ENCODE measurements at regions not wholly inside any gene's neighbourhood (a gene's known extent, or its start where the extent isn't known, plus 50 kb on each side); places are given as distances from the start of the nearest gene placed in this dataset.
A peak's percentile ranks its signal among the peaks of the same experiment; 100 is the strongest.

- H3F3A ChIP-seq (replicated peaks; ENCODE audit: insufficient read depth): no peaks in the 10 kb centered on the region
- ChIA-PET CTCF (interaction anchor here (0.5 to 2.2 kb wide), 132 partner anchors 8 to 1331 kb away, joined by 3 to 191 read pairs (median 5); partner anchors contain the start of gene RGMA), POLR2A (no interaction called here)
- TF ChIP-seq NRF1 (IDR thresholded peaks at IDR 0.05; ENCODE audit: low read depth, low read length) (no peak), RFX5 (IDR thresholded peaks at IDR 0.05; ENCODE audit: low read length) (no peak), MEF2A (IDR thresholded peaks at IDR 0.05; ENCODE audit: borderline replicate concordance, low read depth) (no peak), RAD21 (IDR thresholded peaks at IDR 0.05; ENCODE audit: low read length) (no peak), FOXM1 (IDR thresholded peaks at IDR 0.05; ENCODE audit: low read depth) (no peak), FOSL2 (IDR thresholded peaks at IDR 0.05; ENCODE audit: borderline replicate concordance, low read depth) (no peak), JUND (IDR thresholded peaks at IDR 0.05) (no peak), RXRA (IDR thresholded peaks at IDR 0.05; ENCODE audit: borderline replicate concordance, low read depth) (no peak), EP300 (IDR thresholded peaks at IDR 0.05; ENCODE audit: borderline replicate concordance in 1 of 2, low read depth in 1 of 2, low read length in 1 of 2) (no peak)
- no peak overlapping the region for H3K9ac ChIP-seq
- no peaks in the 10 kb centered on the region for H4K20me1 ChIP-seq (ENCODE audit: insufficient read depth)
- H3K9me3 ChIP-seq: no peaks in the 10 kb centered on the region
- WGBS (ENCODE audit: low lambda C conversion rate): 55% methylated on average over 6 of the region's 6 CpGs
- H2AFZ ChIP-seq (ENCODE audit: low read depth): 0 out of 2 replicates have a peak overlapping the region, but pooled peaks have one; percentile 23
- H3K4me3 ChIP-seq (ENCODE audit: low read depth in 2 of 2, low read length in 1 of 2): no peak overlapping the region
- no peak overlapping the region for H3K4me2 ChIP-seq
- H3K9me2 ChIP-seq: no peaks in the 10 kb centered on the region
- H3K27ac ChIP-seq (ENCODE audit: low read depth in 2 of 2, low read length in 1 of 2): peak overlapping the region in 1 of 2 experiments; percentile 17; a peak in 1 of 4 replicates
- DNase-seq: no peak
- H3K36me3 ChIP-seq (replicated peaks in 1 of 2; ENCODE audit: control insufficient read depth in 1 of 2, insufficient read depth in 2 of 2, low read length in 1 of 2): no peaks in the 10 kb centered on the region
- H3K27me3 ChIP-seq (ENCODE audit: insufficient read depth): no peaks in the 10 kb centered on the region
- no peaks in the 10 kb centered on the region for H3K79me2 ChIP-seq (ENCODE audit: insufficient read depth)
- H3K4me1 ChIP-seq (ENCODE audit: control insufficient read depth in 1 of 2, insufficient read depth in 2 of 2, low read depth in 1 of 2, low read length in 1 of 2): peaks cover 0 to 4% of the 10 kb centered on the region in 2 experiments; a peak in 1 of 4 replicates
Measured at GRCh38 chr15:94119298-94119811, 112.0 kb upstream of the MCTP2 start.

- no peak overlapping the region for H3K4me2 ChIP-seq
- no peak overlapping the region for H3K9ac ChIP-seq
- no peaks in the 10 kb centered on the region for H3K27me3 ChIP-seq (ENCODE audit: insufficient read depth)
- no peaks in the 10 kb centered on the region for H3K79me2 ChIP-seq (ENCODE audit: insufficient read depth)
- no peak overlapping the region for H3K4me3 ChIP-seq (ENCODE audit: low read depth in 2 of 2, low read length in 1 of 2)
- DNase-seq: no peak
- no peaks in the 10 kb centered on the region for H3K9me2 ChIP-seq
- no peaks in the 10 kb centered on the region for H4K20me1 ChIP-seq (ENCODE audit: insufficient read depth)
- H3K27ac ChIP-seq (ENCODE audit: low read depth in 2 of 2, low read length in 1 of 2): no peak overlapping the region
- ChIA-PET POLR2A (no interaction called here), CTCF (interaction anchor here (1.0 to 1.7 kb wide), 5 partner anchors 9 to 1080 kb away, joined by 4 to 5 read pairs (median 5); no protein-coding TSS in a partner anchor)
- H3K4me1 ChIP-seq (ENCODE audit: control insufficient read depth in 1 of 2, insufficient read depth in 2 of 2, low read depth in 1 of 2, low read length in 1 of 2): no peaks in the 10 kb centered on the region
- TF ChIP-seq EP300 (IDR thresholded peaks at IDR 0.05; ENCODE audit: borderline replicate concordance in 1 of 2, low read depth in 1 of 2, low read length in 1 of 2) (no peak), RXRA (IDR thresholded peaks at IDR 0.05; ENCODE audit: borderline replicate concordance, low read depth) (no peak), NFIC (IDR thresholded peaks at IDR 0.05; ENCODE audit: borderline replicate concordance) (no peak), IRF3 (IDR thresholded peaks at IDR 0.05; ENCODE audit: low read depth, low read length) (no peak), ELF1 (IDR thresholded peaks at IDR 0.05) (no peak), YY1 (IDR thresholded peaks at IDR 0.05; ENCODE audit: low read depth) (no peak), SIN3A (IDR thresholded peaks at IDR 0.05; ENCODE audit: borderline replicate concordance, low read depth, low read length) (no peak), ZBTB33 (IDR thresholded peaks at IDR 0.05; ENCODE audit: borderline replicate concordance, low read depth) (no peak), GATA2 (CRISPR knock-in tag; IDR thresholded peaks at IDR 0.05) (no peak), RFX5 (IDR thresholded peaks at IDR 0.05; ENCODE audit: low read length) (no peak), TCF12 (IDR thresholded peaks at IDR 0.05) (no peak)
- no peak overlapping the region for H2AFZ ChIP-seq (ENCODE audit: low read depth)
- no peaks in the 10 kb centered on the region for H3K36me3 ChIP-seq (replicated peaks in 1 of 2; ENCODE audit: control insufficient read depth in 1 of 2, insufficient read depth in 2 of 2, low read length in 1 of 2)
- no peaks in the 10 kb centered on the region for H3F3A ChIP-seq (replicated peaks; ENCODE audit: insufficient read depth)
- H3K9me3 ChIP-seq: no peaks in the 10 kb centered on the region
- WGBS (ENCODE audit: low lambda C conversion rate): 62% methylated on average over 2 of the region's 2 CpGs
Measured at GRCh38 chr15:94110476-94111130, 120.8 kb upstream of the MCTP2 start.

All from SK-N-SH (cell line).